Duodenal mucosa (tissue), 2 donors: ENCODE measurements at regions not wholly inside any gene's neighbourhood (a gene's known extent, or its start where the extent isn't known, plus 50 kb on each side); places are given as distances from the start of the nearest gene placed in this dataset.

Experiments
- H3K27ac ChIP-seq: one replicate; pipeline ENCODE4 v1.7.0; 2013; ENCODE audit warnings: low read depth, low read length
- H3K27me3 ChIP-seq, 2 donors: one replicate each; pipeline ENCODE4 v1.7.0; 2013; ENCODE audit warnings: low read length in 2 of 2, control low read depth in 1 of 2; ENCODE audit not compliant: insufficient read depth in 2 of 2, control insufficient read depth in 1 of 2
- H3K36me3 ChIP-seq, 2 donors: one replicate each; pipeline ENCODE4 v1.7.0; 2013; ENCODE audit warnings: low read length in 2 of 2, control low read depth in 1 of 2; ENCODE audit not compliant: insufficient read depth in 2 of 2, control insufficient read depth in 1 of 2
- H3K4me1 ChIP-seq, 2 donors: one replicate each; pipeline ENCODE4 v1.7.0; 2013; ENCODE audit warnings: low read length in 2 of 2, control low read depth in 1 of 2; ENCODE audit not compliant: insufficient read depth in 2 of 2, control insufficient read depth in 1 of 2
- H3K4me3 ChIP-seq, 2 donors: one replicate each; pipeline ENCODE4 v1.7.0; 2013; ENCODE audit warnings: low read length in 2 of 2, low read depth in 1 of 2
- H3K9ac ChIP-seq, 2 donors: one replicate each; pipeline ENCODE4 v1.7.0; 2013; ENCODE audit warnings: low read length in 2 of 2, low read depth in 1 of 2
- H3K9me3 ChIP-seq, 2 donors: one replicate each; pipeline ENCODE4 v1.7.0; 2013; ENCODE audit warnings: low read length in 2 of 2, control low read depth in 1 of 2; ENCODE audit not compliant: control insufficient read depth in 1 of 2

DNA sequence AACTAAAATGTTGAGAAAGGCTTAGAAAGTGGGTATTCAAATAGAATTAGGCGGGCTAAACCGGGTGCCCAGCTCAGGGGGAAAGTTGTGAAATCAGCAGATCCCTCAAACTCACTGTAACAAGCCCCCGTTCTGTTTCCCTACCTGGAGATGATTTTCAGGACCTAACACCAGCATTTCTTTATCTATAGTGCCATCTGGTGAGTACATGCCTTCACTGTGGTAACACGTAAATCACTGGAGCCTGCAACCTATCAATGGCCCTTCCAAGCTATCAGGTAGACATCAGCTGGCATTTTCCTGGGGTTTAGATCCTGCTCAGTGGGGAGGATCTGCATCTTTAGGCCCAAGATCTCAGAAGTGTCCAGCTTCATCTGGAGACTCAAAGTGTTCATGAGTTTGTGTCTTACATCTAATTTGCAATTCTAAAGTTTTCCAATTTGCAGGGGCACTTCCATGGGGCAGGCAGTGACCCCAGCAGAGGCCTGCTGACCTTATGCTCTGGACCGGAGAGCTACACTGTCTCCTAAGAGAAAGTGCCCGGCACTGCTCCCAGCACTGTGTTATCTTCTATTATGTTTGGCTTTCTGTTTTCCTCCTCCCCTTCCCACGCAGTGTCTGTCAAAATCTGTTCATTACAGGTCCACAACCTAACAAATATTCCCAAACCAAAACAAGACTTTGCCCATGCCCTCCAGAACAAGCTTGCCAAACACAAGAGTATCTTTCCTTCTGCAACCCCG lies 132.5 kb downstream of the LSM5 start:
- Histone ChIP-seq H3K4me3 (no peak overlapping the region), H3K9me3 (no peaks in the 10 kb centered on the region), H3K4me1 (no peaks in the 10 kb centered on the region)

DNA sequence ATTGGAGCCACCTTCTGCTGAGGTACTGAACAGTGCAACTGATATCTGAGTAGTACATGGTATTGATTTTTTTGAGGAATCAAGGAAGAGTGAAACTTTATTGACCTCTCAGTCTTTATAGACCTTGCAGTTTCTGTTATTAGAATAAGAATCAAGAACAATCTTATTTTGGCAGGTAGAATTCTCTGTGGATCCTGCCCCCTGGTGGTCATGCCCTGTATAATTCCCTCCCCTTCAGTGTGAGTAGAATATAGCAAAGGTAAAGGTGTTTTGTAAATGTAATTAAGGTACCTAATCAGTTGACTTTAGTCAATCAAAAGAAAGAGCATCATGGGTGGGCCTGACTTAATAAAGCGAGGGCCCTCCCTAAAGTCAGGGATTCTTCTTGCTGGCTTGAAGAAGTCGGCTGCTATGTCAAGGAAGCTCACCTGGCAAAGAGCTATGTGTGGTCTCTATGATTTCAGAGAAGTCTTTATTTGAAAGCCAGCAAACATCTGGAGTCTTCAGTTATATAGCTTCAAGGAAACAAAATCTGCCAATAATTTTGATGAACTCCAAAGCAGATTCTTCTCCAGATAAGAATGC lies 142.8 kb downstream of the LSM5 start:
- Histone ChIP-seq H3K27me3 (no peaks in the 10 kb centered on the region), H3K27ac (no peak overlapping the region), H3K36me3 (no peaks in the 10 kb centered on the region), H3K9me3 (no peaks in the 10 kb centered on the region), H3K4me1 (no peaks in the 10 kb centered on the region), H3K4me3 (no peak overlapping the region), H3K9ac (no peak overlapping the region)

More for the DNA sequence above, 132.5 kb downstream of the LSM5 start:
- Histone ChIP-seq H3K27me3 (peaks cover 0 to 4% of the 10 kb centered on the region in 2 donors), H3K36me3 (no peaks in the 10 kb centered on the region), H3K9ac (no peak overlapping the region), H3K27ac (no peak overlapping the region)

DNA sequence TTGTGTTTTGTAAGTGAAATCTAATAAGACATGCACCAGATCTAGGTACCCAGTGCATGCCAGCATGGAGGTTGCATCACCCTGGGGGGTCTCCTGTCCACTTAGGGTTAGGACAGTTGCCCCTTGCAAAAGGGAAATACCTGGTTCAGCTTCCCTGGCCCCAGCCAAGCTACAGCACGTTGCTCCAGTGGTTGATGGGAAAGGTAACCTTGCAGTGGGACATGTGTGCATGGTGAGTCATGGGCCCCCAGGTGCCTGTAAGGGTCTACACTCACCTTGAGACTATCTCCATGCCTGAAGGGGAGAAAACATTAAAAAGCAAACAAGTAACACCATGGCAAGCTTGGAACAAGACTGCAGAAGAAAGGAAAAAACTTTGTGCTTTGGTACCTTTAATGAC lies 143.9 kb downstream of the LSM5 start:
- Histone ChIP-seq H3K4me3 (no peak overlapping the region), H3K36me3 (no peaks in the 10 kb centered on the region), H3K9me3 (no peaks in the 10 kb centered on the region), H3K27ac (no peak overlapping the region), H3K4me1 (no peaks in the 10 kb centered on the region), H3K9ac (no peak overlapping the region), H3K27me3 (no peaks in the 10 kb centered on the region)

DNA sequence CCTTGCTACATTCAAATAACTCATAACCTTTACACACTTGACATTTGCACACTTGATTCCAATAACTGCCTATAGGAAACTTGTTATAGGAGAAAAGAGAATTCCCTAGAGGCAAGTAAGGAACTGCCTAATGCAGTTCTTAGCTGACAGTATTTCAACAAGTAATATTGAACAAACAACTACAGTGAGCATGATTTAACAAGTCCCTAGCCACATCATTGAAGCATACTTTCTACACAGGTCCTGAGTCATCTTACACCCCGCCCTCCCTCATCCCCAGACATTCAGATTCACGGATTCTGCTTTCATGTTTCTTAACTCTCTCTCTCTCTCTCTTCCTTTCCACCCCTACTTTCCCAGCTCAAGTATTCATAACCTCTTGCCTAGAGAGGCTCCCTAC lies 153.5 kb downstream of the LSM5 start:
- Histone ChIP-seq H3K9ac (no peak overlapping the region), H3K4me1 (no peaks in the 10 kb centered on the region), H3K27me3 (no peaks in the 10 kb centered on the region), H3K27ac (no peak overlapping the region), H3K4me3 (no peak overlapping the region), H3K9me3 (no peaks in the 10 kb centered on the region), H3K36me3 (no peaks in the 10 kb centered on the region)

DNA sequence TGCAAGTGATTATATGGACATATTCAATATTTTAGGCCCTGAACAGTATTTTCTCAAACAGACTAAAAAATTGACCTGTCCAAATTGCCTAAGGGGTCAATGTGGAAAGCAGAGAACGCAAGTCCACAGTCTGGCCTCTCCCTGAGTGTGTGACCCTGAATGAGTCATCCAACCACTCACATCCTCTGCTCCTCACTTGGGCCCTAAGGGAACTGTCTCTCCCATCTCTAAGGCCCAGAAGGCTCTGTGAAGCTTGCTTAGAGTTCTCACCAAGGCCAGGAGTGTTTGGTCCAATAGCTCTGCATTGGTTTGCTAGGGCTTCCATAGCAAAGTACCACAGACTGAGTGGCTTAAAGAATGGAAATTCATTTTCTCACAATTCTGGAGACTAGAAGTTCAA lies 155.1 kb downstream of the LSM5 start:
- H3K9ac ChIP-seq: no peak overlapping the region
- H3K27me3 ChIP-seq: no peaks in the 10 kb centered on the region
- no peaks in the 10 kb centered on the region for H3K4me1 ChIP-seq
- no peak overlapping the region for H3K27ac ChIP-seq
- H3K4me3 ChIP-seq: no peak overlapping the region
- H3K36me3 ChIP-seq: no peaks in the 10 kb centered on the region
- H3K9me3 ChIP-seq: no peaks in the 10 kb centered on the region

DNA sequence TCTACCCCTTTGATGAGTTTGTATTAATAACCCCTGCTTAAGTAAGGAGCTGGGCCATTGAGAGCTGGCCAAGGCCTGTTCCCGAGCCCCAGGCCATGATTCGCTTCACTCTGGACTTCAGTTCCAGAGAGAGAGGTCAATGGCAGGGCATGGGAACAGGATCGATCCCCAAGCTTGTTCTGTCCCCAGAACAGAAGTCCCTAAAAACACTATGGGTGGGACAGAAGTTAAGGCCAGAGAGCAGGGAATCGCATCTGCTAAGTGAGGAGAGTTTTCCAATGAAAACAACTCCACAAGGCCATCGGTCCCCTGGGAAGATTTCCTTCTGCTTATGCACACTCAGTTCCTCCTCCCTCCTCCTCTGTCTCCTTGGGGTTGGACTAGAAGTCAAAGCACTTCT lies 159.6 kb downstream of the LSM5 start:
- no peak overlapping the region for H3K9ac ChIP-seq
- no peaks in the 10 kb centered on the region for H3K4me1 ChIP-seq
- H3K9me3 ChIP-seq: no peaks in the 10 kb centered on the region
- H3K27ac ChIP-seq: no peak overlapping the region
- no peaks in the 10 kb centered on the region for H3K27me3 ChIP-seq
- H3K4me3 ChIP-seq: no peak overlapping the region
- no peaks in the 10 kb centered on the region for H3K36me3 ChIP-seq

DNA sequence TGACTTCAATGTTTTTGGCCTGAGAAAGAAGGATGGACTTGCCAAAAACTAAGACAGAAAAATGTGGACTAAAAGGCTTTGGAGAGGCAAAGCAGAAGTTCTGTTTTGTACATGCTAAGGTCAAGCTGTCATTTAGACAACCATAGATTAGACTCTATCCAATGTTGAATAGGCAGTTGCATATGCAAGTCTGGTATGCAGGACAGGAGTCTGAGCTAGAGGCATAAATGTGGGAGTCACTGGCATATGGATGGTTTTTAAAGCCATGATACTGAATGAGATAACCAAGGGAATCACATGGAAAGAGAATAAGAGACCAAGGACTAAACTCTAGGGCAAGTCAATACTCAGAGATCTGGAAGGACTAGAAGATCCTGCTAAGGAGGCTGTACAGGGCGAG lies 164.1 kb downstream of the LSM5 start:
- Histone ChIP-seq H3K27me3 (no peaks in the 10 kb centered on the region), H3K27ac (no peak overlapping the region)

DNA sequence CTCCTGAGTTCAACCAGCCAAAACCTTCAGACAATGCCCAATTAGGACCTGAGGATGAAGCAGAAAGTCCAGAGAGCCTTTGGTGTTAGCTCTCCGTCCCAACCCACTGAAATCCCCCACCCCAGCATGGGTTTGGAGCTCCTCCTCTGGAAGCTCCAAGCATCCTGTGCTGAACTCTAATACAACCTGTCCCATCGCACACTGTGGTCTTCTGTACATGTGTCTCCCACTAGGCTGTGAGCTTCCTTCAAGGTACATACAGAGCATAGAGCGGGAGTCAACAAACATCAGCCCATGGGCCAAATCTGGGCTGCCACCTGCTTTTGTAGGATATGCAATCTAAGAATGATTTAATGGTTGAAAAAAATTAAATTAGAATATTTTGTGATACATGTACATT lies 166.5 kb downstream of the LSM5 start:
- H3K27me3 ChIP-seq: peaks cover 6 to 10% of the 10 kb centered on the region in 2 donors
- no peaks in the 10 kb centered on the region for H3K36me3 ChIP-seq
- no peak overlapping the region for H3K27ac ChIP-seq
- H3K4me3 ChIP-seq: no peak overlapping the region
- peaks cover 0 to 4% of the 10 kb centered on the region in 2 donors for H3K4me1 ChIP-seq
- H3K9me3 ChIP-seq: no peaks in the 10 kb centered on the region
- no peak overlapping the region for H3K9ac ChIP-seq

More for the DNA sequence above, 164.1 kb downstream of the LSM5 start:
- Histone ChIP-seq H3K36me3 (no peaks in the 10 kb centered on the region), H3K9me3 (no peaks in the 10 kb centered on the region), H3K9ac (no peak overlapping the region), H3K4me1 (no peaks in the 10 kb centered on the region), H3K4me3 (no peak overlapping the region)

DNA sequence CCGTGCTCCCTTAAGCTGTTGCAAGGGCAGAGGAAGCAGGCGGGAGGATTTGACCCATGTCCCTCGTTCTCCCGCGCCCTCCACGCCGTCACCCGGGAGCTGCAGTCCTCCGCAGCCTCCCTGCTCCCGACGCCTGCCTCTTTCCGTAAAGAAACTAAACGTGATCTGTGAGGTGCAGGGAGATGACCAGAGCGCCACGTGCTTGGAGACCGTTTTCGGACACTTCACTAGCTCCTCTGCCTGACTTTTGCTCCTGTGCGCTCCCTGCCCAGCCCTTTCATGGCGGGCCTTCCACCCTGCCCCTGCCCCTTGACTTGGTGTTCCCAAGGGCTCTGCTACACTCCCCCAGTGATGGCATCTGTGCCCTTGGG lies 171.2 kb downstream of the LSM5 start:
- H3K4me1 ChIP-seq: peaks cover 0 to 5% of the 10 kb centered on the region in 2 donors
- H3K9me3 ChIP-seq: no peaks in the 10 kb centered on the region
- H3K27me3 ChIP-seq: peaks cover 18 to 20% of the 10 kb centered on the region in 2 donors
- no peaks in the 10 kb centered on the region for H3K36me3 ChIP-seq
- no peak overlapping the region for H3K27ac ChIP-seq
- peak overlapping the region; percentile 55 to 57 for H3K4me3 ChIP-seq
- H3K9ac ChIP-seq: no peak overlapping the region

DNA sequence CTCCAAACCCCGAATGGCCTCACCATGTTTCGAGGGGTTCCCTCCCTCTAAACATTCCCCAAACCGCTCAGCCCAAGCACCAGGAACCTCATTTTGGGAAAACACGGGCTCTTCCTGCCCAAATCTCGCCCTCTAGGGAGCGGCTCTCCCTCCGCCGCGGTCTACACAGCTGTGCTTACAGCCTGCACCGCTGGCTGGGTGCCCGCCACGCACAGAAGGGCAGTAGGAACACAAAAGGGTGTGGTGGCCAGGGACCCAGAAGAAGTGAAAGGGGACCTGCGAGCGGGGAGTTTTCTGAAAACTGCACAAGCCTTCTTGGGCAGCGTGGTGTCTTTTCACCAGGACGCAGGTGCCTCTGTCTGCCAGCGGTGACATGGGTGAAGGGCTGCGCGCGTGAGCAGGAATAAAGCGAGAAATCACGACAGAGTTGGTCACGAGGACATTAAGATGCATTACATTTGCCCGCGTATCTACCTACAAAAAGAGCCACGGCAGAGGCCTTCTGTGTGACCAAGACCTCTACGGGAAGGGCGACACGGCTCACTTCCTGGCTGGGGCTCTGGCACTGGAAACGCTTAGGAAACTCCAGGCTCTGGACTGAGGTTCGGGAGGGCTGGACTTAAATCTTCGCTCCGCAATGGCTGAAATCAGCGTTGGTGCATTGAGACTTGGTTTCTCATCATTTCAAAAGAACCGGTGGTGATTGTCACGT lies 171.7 kb downstream of the LSM5 start:
- peaks cover 0 to 5% of the 10 kb centered on the region in 2 donors for H3K4me1 ChIP-seq
- H3K9ac ChIP-seq: no peak overlapping the region
- H3K4me3 ChIP-seq: peak overlapping the region; percentile 55 to 57
- no peaks in the 10 kb centered on the region for H3K9me3 ChIP-seq
- H3K27ac ChIP-seq: no peak overlapping the region
- no peaks in the 10 kb centered on the region for H3K36me3 ChIP-seq
- peaks cover 18 to 20% of the 10 kb centered on the region in 2 donors for H3K27me3 ChIP-seq
